ENCODE measurements at regions not wholly inside any gene's neighbourhood (a gene's known extent, or its start where the extent isn't known, plus 50 kb on each side); places are given as distances from the start of the nearest gene placed in this dataset.
A peak's percentile ranks its signal among the peaks of the same experiment; 100 is the strongest.

DNA sequence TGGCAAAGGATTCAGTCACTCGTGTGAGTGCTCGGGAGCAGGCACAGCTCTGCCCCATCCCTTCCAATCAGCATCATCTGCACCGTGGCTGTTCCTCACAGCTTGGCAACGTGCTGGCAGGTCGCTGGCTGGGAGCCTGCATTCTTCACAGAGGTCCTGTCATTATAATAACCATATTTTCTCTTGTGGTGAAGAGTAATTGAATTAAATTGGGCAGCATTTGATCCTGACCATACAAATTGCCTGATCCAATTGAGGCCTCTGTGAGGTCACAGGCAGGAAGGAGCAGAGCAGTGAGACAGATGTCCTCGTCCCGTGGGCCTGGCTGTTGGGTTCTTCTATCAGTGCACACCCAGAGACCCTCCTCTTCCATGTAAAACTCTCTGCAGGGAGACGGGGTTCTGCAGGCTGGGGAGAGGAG is 407.8 kb downstream of the COG6 start:
- FAIRE-seq (no peak), DNase-seq (ENCODE audit: low read depth) (no peak)
- Histone ChIP-seq H3K36me3 (ENCODE audit: control insufficient read depth, insufficient read depth, low read length) (no peaks in the 10 kb centered on the region), H3K27me3 (ENCODE audit: control insufficient read depth, insufficient read depth, low read length) (no peaks in the 10 kb centered on the region), H3K4me3 (ENCODE audit: low read depth, low read length) (no peak overlapping the region)
- TF ChIP-seq, protein P1, sequence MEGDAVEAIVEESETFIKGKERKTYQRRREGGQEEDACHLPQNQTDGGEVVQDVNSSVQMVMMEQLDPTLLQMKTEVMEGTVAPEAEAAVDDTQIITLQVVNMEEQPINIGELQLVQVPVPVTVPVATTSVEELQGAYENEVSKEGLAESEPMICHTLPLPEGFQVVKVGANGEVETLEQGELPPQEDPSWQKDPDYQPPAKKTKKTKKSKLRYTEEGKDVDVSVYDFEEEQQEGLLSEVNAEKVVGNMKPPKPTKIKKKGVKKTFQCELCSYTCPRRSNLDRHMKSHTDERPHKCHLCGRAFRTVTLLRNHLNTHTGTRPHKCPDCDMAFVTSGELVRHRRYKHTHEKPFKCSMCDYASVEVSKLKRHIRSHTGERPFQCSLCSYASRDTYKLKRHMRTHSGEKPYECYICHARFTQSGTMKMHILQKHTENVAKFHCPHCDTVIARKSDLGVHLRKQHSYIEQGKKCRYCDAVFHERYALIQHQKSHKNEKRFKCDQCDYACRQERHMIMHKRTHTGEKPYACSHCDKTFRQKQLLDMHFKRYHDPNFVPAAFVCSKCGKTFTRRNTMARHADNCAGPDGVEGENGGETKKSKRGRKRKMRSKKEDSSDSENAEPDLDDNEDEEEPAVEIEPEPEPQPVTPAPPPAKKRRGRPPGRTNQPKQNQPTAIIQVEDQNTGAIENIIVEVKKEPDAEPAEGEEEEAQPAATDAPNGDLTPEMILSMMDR (IDR thresholded peaks at IDR 0.05; ENCODE audit: insufficient read depth, low read length, severe bottlenecking): no peak

DNA sequence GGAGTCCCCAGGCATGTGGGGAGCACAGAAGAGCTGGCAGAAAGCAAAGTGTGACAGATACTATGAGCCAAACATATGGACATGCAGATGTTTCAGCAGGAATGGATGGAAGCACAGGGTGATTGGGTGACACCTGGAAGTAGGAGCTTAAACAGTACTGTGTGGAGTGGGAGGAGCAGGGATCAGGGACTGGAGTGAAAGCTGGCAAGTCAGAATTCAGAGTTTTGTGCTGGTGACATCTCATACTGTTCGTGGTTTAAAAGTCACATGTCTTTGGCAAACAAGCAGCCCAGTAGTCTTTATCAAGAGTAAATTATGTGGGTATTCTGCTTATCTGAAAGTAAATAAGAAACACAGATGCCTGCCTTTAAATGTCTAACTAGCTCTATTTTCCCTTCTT is 408.2 kb downstream of the COG6 start:
- no peak overlapping the region for H3K4me3 ChIP-seq (ENCODE audit: low read depth, low read length)
- no peaks in the 10 kb centered on the region for H3K27me3 ChIP-seq (ENCODE audit: control insufficient read depth, insufficient read depth, low read length)
- FAIRE-seq (no peak), DNase-seq (ENCODE audit: low read depth) (no peak)
- TF ChIP-seq, protein P1 (IDR thresholded peaks at IDR 0.05; ENCODE audit: insufficient read depth, low read length, severe bottlenecking): no peak
- H3K36me3 ChIP-seq (ENCODE audit: control insufficient read depth, insufficient read depth, low read length): no peaks in the 10 kb centered on the region

DNA sequence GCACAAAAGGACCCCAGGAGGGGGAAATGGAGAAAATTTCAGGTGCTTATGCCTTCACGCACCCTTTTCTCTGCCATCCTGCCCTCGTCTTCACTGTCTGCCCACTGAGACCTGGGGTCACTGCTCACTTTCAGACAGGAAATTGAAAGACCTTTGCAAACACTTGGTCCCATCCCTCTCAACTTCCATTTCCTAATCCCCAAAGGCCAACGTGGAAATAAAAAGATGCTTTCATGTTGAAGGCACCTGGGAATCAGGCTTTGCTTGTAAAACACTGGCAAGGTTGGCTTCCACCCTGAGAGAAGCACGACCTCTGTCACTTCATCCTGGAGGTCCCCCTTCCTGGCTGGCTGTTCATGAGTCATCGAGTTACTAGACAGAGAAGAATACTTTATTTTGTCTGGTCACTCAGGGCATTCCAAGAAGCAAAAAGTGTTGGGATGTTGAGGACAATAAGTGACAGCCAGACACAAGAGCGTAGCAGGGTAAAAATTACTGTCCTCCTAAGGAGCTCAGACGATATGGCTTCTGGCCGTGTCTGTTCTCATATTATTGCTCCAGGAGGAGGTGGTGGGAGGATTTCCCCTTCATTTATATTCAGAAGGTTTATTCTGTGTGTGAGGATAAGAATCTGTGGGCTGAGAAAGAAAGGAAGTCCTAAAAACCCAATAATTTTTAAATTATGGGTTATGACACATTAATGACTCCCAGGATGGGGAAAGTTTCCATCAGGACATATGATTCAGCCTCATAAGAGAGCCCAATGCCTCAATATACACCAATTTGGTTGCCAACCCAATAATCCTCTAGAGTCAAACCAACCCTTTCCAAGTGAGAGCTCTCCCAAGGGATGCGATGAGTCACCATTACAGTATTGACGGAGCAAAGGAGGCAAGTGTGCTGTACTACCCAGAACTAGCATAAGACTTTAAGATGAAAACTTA is 409.0 kb downstream of the COG6 start:
- TF ChIP-seq, protein P1 (IDR thresholded peaks at IDR 0.05; ENCODE audit: insufficient read depth, low read length, severe bottlenecking): no peak
- Histone ChIP-seq H3K4me3 (ENCODE audit: low read depth, low read length) (no peak overlapping the region), H3K36me3 (ENCODE audit: control insufficient read depth, insufficient read depth, low read length) (no peaks in the 10 kb centered on the region), H3K27me3 (ENCODE audit: control insufficient read depth, insufficient read depth, low read length) (no peaks in the 10 kb centered on the region)
- no peak for FAIRE-seq
- peak; percentile 82 for DNase-seq (ENCODE audit: low read depth)

DNA sequence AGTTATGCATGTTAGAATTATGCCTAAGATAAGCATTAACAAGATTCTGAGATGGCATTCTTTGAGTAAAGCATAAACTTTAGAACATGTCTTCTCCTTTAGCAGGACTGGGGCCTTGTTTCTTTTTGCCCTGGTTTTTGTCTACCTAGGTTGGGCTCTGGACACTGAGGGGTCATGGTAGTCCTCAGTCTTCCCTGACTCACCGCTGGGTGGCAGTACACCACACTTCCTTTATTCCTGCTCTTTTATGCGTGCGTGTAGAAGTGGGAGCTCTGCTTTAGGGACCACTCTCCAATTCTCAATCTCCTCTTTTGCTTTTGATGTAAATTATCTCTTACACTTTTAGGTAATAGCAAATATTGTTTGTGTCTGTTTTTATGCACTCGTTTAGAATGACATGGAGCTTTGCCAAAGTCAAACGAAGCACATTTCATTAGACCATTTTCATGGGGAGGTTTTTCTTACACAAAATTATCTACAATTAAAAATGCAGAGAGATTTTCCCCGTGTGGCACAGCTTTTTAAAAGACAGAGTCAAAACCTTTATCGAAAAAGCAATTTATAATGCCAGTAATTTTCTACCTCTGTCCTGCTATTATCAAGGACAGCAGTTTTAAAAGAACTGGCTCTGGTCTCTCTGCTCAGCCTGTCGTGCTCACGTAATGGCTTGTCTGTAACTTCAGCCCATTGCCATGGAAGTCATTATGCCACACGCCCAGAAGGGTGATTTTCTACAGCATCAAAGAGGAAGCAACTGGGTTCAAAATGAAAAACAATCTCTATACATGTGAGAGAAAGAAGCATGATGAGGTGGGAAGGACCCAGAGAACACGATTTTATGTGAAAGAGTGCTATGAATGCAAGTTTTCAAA is 413.9 kb downstream of the COG6 start:
- DNase-seq (ENCODE audit: low read depth): peak; percentile 61
- no peak for FAIRE-seq
- H3K4me3 ChIP-seq (ENCODE audit: low read depth, low read length): no peak overlapping the region
- H3K36me3 ChIP-seq (ENCODE audit: control insufficient read depth, insufficient read depth, low read length): no peaks in the 10 kb centered on the region
- TF ChIP-seq, protein P1 (IDR thresholded peaks at IDR 0.05; ENCODE audit: insufficient read depth, low read length, severe bottlenecking): peak; percentile 86
- H3K27me3 ChIP-seq (ENCODE audit: control insufficient read depth, insufficient read depth, low read length): no peaks in the 10 kb centered on the region

DNA sequence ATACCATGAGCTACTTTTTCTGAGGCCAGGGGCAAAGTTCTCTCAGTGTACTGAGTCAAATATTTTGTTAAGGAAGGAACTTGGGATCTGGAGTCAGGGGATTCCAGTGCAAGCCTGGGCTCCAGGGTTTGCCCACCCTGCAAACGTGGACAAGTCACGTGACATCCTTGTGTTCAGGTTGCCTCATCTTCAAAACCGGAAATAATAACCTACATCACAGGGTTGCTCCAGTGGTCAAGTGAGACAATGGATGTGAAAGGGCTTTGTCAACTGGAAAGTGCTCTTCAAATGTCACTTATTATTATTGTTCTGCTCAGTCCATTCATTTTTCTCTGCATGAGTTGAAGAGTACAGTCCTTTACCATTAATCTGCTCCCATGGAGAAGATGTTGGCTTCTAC is 414.9 kb downstream of the COG6 start:
- FAIRE-seq (no peak), DNase-seq (ENCODE audit: low read depth) (no peak)
- TF ChIP-seq, protein P1 (IDR thresholded peaks at IDR 0.05; ENCODE audit: insufficient read depth, low read length, severe bottlenecking): no peak
- no peaks in the 10 kb centered on the region for H3K36me3 ChIP-seq (ENCODE audit: control insufficient read depth, insufficient read depth, low read length)
- H3K4me3 ChIP-seq (ENCODE audit: low read depth, low read length): no peak overlapping the region
- H3K27me3 ChIP-seq (ENCODE audit: control insufficient read depth, insufficient read depth, low read length): no peaks in the 10 kb centered on the region

Measured in bronchial epithelial cell (primary cell).